ENCODE measurements at regions not wholly inside any gene's neighbourhood (a gene's known extent, or its start where the extent isn't known, plus 50 kb on each side); places are given as distances from the start of the nearest gene placed in this dataset.

GRCh38 chr5:105475401-105475800 is 1912.8 kb upstream of the NUDT12 start:
- TF ChIP-seq, protein P1, sequence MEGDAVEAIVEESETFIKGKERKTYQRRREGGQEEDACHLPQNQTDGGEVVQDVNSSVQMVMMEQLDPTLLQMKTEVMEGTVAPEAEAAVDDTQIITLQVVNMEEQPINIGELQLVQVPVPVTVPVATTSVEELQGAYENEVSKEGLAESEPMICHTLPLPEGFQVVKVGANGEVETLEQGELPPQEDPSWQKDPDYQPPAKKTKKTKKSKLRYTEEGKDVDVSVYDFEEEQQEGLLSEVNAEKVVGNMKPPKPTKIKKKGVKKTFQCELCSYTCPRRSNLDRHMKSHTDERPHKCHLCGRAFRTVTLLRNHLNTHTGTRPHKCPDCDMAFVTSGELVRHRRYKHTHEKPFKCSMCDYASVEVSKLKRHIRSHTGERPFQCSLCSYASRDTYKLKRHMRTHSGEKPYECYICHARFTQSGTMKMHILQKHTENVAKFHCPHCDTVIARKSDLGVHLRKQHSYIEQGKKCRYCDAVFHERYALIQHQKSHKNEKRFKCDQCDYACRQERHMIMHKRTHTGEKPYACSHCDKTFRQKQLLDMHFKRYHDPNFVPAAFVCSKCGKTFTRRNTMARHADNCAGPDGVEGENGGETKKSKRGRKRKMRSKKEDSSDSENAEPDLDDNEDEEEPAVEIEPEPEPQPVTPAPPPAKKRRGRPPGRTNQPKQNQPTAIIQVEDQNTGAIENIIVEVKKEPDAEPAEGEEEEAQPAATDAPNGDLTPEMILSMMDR (IDR thresholded peaks at IDR 0.05) = no peak
- TF ChIP-seq POLR2A (IDR thresholded peaks at IDR 0.05) = no peak
